ENCODE measurements at regions not wholly inside any gene's neighbourhood (a gene's known extent, or its start where the extent isn't known, plus 50 kb on each side); places are given as distances from the start of the nearest gene placed in this dataset.

DNA sequence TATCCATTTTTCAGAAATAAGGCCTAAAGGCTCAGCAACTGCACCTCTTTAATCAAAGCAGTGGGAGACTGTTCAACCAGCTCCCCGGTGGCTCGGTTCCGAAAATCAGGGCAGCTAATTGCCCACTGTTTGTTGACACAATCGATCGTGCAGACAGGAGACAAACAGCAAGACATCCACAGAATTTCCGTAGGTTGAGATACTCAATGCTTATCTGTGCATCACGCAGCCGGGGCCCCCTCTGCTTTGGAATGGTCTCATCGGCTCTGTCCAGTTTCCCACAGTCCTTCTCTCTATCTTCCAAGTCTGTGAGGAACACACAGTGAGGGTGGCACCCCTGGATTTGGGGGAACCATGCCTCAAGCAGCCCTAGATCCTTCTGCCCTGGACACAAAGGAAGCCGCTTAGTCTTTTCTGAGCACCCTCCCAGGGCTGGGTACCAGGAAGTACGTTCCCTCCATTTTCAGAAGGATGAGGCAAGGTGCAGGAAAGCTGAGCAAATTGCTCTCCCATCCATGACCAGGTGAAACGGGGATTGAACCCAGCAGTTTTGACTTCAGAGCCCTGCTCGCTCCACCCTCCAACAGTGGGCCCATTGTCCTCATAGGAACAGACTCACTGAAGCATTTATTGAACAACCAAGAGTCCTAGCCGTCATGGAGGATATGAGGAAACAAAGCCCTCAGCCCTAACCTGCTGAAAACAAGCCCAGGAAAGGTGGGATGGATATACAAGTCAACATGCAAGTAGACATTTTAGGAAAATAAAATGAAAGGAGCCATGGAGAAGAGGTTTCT lies 70.7 kb downstream of the C16orf95 start:
- DNase-seq (ENCODE audit: low spot score) = no peak

DNA sequence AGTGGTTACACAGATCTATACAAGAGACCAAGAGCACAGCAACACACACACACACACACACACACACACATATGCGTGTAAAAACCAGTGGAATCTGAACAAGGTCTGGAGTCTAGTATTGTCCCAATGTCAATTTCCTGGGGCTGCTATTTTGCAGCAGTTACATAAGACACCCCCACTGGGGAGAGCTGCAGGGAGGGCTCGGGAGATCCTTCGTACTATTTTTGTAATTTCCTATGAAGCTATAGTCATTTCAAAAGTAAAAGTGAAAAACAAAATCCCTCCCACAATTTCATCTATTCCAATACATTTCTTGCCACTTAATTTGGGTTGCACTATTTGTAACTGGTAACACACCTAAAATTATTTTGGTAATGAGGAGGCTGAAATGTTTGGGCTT lies 68.5 kb downstream of the C16orf95 start:
- no peak for DNase-seq (ENCODE audit: low spot score)

DNA sequence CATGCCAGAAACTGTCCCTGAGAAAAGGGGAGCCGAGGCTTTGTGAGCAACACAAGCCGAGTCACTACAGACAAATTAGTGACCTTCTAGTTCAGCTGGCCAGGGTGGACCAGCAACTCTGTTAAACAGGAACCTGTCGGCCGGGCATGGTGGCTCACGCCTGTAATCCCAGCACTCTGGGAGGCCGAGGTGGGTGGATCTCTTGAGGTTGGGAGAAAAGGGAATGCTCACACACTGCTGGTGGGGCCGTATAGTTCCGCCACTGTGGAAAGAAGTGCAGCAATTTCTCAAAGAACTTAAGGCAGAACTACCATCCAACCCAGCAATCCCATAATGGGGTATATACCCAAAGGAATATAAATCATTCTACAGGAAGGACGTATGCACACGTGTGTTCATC lies 67.8 kb downstream of the C16orf95 start:
- DNase-seq (ENCODE audit: low spot score) = no peak

DNA sequence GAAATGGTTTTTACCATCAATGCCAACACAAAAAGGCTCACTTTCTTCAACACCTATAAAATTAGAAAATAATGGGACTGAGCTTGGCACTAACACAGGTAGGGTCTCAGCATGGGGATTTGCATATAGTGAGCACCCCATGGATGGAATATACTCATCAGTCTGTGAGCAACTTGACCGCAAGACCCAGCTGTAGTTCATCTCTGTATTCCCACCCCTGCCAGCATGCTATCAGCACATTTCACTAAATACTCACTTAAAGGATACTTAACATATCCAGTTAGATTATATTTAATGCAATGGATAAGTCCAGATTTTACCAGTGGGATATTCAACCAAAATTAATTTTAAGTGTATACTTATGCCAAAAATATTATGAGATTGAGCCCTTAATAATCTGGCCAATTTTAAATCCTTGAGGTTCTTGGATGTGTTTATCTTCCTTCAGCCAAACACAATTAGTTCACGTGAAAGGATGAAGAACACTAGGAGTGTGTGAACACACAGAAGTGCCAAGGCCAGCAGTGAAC lies 66.7 kb downstream of the C16orf95 start:
- no peak for DNase-seq (ENCODE audit: low spot score)

DNA sequence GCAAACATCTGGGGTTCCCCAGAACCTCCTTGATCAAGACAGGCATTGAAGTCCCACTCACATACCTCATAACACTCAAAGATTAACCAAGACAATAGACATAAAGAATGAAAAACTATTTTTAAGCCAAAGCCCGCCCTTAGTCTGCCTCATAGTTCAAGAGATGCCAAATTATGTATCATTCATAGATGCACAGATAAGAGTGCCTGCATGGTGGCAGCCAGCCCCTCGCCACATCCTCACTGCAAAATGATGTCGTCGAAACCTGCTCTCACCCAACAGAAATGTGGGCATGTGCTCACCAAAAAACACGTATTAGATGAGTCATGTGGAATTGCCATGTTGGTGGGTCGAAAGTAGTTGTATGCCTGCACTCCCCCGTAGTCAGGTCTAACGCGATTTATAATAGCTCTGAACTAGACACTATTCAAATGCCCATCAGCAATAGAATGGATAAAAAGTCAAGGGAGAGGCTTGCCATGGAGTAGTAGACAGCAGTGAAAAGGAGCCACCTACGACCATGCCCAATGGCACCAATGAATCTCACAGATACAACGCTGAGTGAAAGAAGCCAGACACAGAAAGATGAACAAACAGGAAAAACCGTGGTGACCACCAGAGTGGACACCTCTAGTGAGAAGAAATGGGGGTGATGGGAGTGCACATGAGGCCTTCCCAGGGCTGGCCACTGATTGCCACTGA lies 64.8 kb downstream of the C16orf95 start:
- DNase-seq (ENCODE audit: low spot score) = no peak
